ENCODE measurements at regions not wholly inside any gene's neighbourhood (a gene's known extent, or its start where the extent isn't known, plus 50 kb on each side); places are given as distances from the start of the nearest gene placed in this dataset.
A peak's percentile ranks its signal among the peaks of the same experiment; 100 is the strongest.
"Not testable (repeated sequence)": the region's sequence is repeated elsewhere in the genome, so short reads cannot be mapped to it uniquely, and the experiment has no call there.

- H3K27me3 ChIP-seq (ENCODE audit: control insufficient read depth in 1 of 2, insufficient read depth in 2 of 2, low read length in 2 of 2) = no peaks in the 10 kb centered on the region
- H3K4me1 ChIP-seq (ENCODE audit: insufficient read depth, low read length) = peaks cover 8% of the 10 kb centered on the region
- H3K27me3 Mint-ChIP-seq = no peaks in the 10 kb centered on the region
- intact Hi-C loops (cut with DNase I, micrococcal nuclease) = loop anchor here (1.0 to 10.0 kb wide), 10 partner anchors 35 to 585 kb away; no protein-coding TSS in a partner anchor
- peak; percentile 22 to 83 (median 44) for DNase-seq
- CTCF ChIA-PET = interaction anchor here (0.5 to 1.1 kb wide), 13 partner anchors 10 to 582 kb away, joined by 3 to 21 read pairs (median 4); no protein-coding TSS in a partner anchor
- POLR2A ChIA-PET = interaction anchor here (0.5 to 8.1 kb wide), 12 partner anchors 10 to 370 kb away, joined by 3 to 195 read pairs (median 4); partner anchors contain the start of gene EPHB6
- no peak overlapping the region for H3K4me3 Mint-ChIP-seq
- ATAC-seq (ENCODE audit: poor library complexity) = peak; percentile 42
- no peak overlapping the region for H3K27ac ChIP-seq (ENCODE audit: low read depth in 1 of 2, low read length in 2 of 2)
- H3K4me1 Mint-ChIP-seq (ENCODE audit: low read depth) = peaks cover 15% of the 10 kb centered on the region
- H3K9me3 Mint-ChIP-seq = no peaks in the 10 kb centered on the region
- no peak overlapping the region for H3K4me3 ChIP-seq (ENCODE audit: low read length)
- H3K27ac Mint-ChIP-seq = peak overlapping the region; percentile 54
- no peaks in the 10 kb centered on the region for H3K36me3 Mint-ChIP-seq (ENCODE audit: low read depth)
- TF ChIP-seq CTCF (IDR thresholded peaks at IDR 0.05) = peak; percentile 58
- H3K9me3 ChIP-seq (ENCODE audit: control insufficient read depth in 1 of 2, insufficient read depth in 1 of 2, low read length in 2 of 2) = no peaks in the 10 kb centered on the region
- H3K36me3 ChIP-seq (ENCODE audit: insufficient read depth, low read length) = no peaks in the 10 kb centered on the region
Measured at GRCh38 chr7:142632271-142633134, 116.8 kb upstream of the PRSS1 start.

- H3K36me3 Mint-ChIP-seq (ENCODE audit: low read depth) = peaks cover 4% of the 10 kb centered on the region
- ChIA-PET CTCF (interaction anchor here (1.2 to 1.3 kb wide), 2 partner anchors 95 to 154 kb away, joined by 3 read pairs; no protein-coding TSS in a partner anchor), POLR2A (interaction anchor here (0.6 to 3.7 kb wide), 2 partner anchors 155 to 182 kb away, joined by 3 to 49 read pairs; no protein-coding TSS in a partner anchor)
- intact Hi-C loops (cut with DNase I, micrococcal nuclease) = loop anchor here (5.0 to 10.0 kb wide), 5 partner anchors 38 to 588 kb away; no protein-coding TSS in a partner anchor
- H3K4me1 Mint-ChIP-seq (ENCODE audit: low read depth) = peaks cover 14% of the 10 kb centered on the region
- H3K9me3 Mint-ChIP-seq = no peaks in the 10 kb centered on the region
- Histone ChIP-seq H3K4me1 (ENCODE audit: insufficient read depth, low read length) (peaks cover 3% of the 10 kb centered on the region), H3K4me3 (ENCODE audit: low read length) (no peak overlapping the region), H3K9me3 (ENCODE audit: control insufficient read depth in 1 of 2, insufficient read depth in 1 of 2, low read length in 2 of 2) (no peaks in the 10 kb centered on the region), H3K27ac (ENCODE audit: low read depth in 1 of 2, low read length in 2 of 2) (no peak overlapping the region), H3K36me3 (ENCODE audit: insufficient read depth, low read length) (no peaks in the 10 kb centered on the region), H3K27me3 (ENCODE audit: control insufficient read depth in 1 of 2, insufficient read depth in 2 of 2, low read length in 2 of 2) (no peaks in the 10 kb centered on the region)
- no peak for TF ChIP-seq CTCF (IDR thresholded peaks at IDR 0.05)
- peaks cover 3% of the 10 kb centered on the region for H3K27me3 Mint-ChIP-seq
- ATAC-seq (ENCODE audit: poor library complexity) (no peak), DNase-seq (no peak)
- no peak overlapping the region for H3K4me3 Mint-ChIP-seq
- H3K27ac Mint-ChIP-seq = no peak overlapping the region
Measured at GRCh38 chr7:142629588-142630260, 119.5 kb upstream of the PRSS1 start.

- POLR2A ChIA-PET = no interaction called here
- no peak overlapping the region for H3K27ac Mint-ChIP-seq
- peaks cover 3% of the 10 kb centered on the region for H3K27me3 Mint-ChIP-seq
- H3K9me3 Mint-ChIP-seq = no peaks in the 10 kb centered on the region
- intact Hi-C loops (cut with DNase I, micrococcal nuclease) = no loop called here
- peaks cover 4% of the 10 kb centered on the region for H3K36me3 Mint-ChIP-seq (ENCODE audit: low read depth)
- DNase-seq = no peak
- no peak overlapping the region for H3K4me3 Mint-ChIP-seq
- Histone ChIP-seq H3K4me1 (ENCODE audit: insufficient read depth, low read length) (peaks cover 3% of the 10 kb centered on the region), H3K27ac (ENCODE audit: low read depth in 1 of 2, low read length in 2 of 2) (no peak overlapping the region), H3K27me3 (ENCODE audit: control insufficient read depth in 1 of 2, insufficient read depth in 2 of 2, low read length in 2 of 2) (no peaks in the 10 kb centered on the region), H3K4me3 (ENCODE audit: low read length) (no peak overlapping the region), H3K36me3 (ENCODE audit: insufficient read depth, low read length) (no peaks in the 10 kb centered on the region), H3K9me3 (ENCODE audit: control insufficient read depth in 1 of 2, insufficient read depth in 1 of 2, low read length in 2 of 2) (no peaks in the 10 kb centered on the region)
- CTCF ChIA-PET = interaction anchor here (0.6 to 0.9 kb wide), 2 partner anchors 153 to 154 kb away, joined by 3 to 4 read pairs; no protein-coding TSS in a partner anchor
- no peak for TF ChIP-seq CTCF (IDR thresholded peaks at IDR 0.05)
- peaks cover 14% of the 10 kb centered on the region for H3K4me1 Mint-ChIP-seq (ENCODE audit: low read depth)
- no peak for ATAC-seq (ENCODE audit: poor library complexity)
Measured at GRCh38 chr7:142628945-142629344, 120.3 kb upstream of the PRSS1 start.

- H3K27me3 Mint-ChIP-seq; H3K9me3 Mint-ChIP-seq; H3K27me3 ChIP-seq (ENCODE audit: control insufficient read depth in 1 of 2, insufficient read depth in 2 of 2, low read length in 2 of 2); H3K36me3 ChIP-seq (ENCODE audit: insufficient read depth, low read length); H3K4me1 ChIP-seq (ENCODE audit: insufficient read depth, low read length); H3K9me3 ChIP-seq (ENCODE audit: control insufficient read depth in 1 of 2, insufficient read depth in 1 of 2, low read length in 2 of 2); ATAC-seq (ENCODE audit: poor library complexity); CTCF ChIA-PET; H3K4me1 Mint-ChIP-seq (ENCODE audit: low read depth); intact Hi-C loops (cut with DNase I, micrococcal nuclease); H3K36me3 Mint-ChIP-seq (ENCODE audit: low read depth); DNase-seq: not testable (repeated sequence)
- H3K4me3 Mint-ChIP-seq = peak overlapping the region; percentile 89
- H3K4me3 ChIP-seq (ENCODE audit: low read length) = peak overlapping the region; percentile 47
- H3K27ac ChIP-seq (ENCODE audit: low read depth in 1 of 2, low read length in 2 of 2) = peak overlapping the region in 1 of 2 donors; percentile 7
- peak overlapping the region; percentile 90 for H3K27ac Mint-ChIP-seq
- POLR2A ChIA-PET = interaction anchor here (3.4 to 3.8 kb wide), 2 partner anchors 171 to 182 kb away, joined by 25 to 32 read pairs; no protein-coding TSS in a partner anchor
Measured at GRCh38 chr7:142627223-142627622, 122.0 kb upstream of the PRSS1 start.
